ENCODE measurements at regions not wholly inside any gene's neighbourhood (a gene's known extent, or its start where the extent isn't known, plus 50 kb on each side); places are given as distances from the start of the nearest gene placed in this dataset.
"Not testable (repeated sequence)": the region's sequence is repeated elsewhere in the genome, so short reads cannot be mapped to it uniquely, and the experiment has no call there.

DNA sequence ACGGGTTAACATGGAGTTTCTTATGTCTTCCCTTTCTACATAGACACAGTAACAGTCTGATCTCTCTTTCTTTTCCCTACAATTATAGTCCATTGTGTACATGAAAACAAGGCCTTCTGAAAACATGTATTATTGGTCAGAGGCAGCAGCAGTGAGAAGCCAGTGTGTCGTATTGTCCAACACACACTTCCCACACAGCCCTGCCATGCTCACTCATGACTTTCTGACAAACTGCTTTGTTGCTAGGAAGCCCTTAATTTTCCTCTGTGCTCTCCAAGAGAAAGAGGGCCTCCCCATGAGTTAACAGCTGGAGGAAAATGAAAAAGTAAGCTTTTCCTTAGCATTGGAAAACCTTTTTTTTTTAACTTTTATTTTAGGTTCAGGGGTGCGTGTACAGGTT is 56.4 kb upstream of the N4BP3 start:
- FAIRE-seq, result no peak
- H3K4me1 ChIP-seq (ENCODE audit: control insufficient read depth, extremely low read depth, insufficient read depth, low read length), result no peaks in the 10 kb centered on the region
- no peaks in the 10 kb centered on the region for H3K36me3 ChIP-seq (ENCODE audit: control insufficient read depth in 2 of 2, extremely low read depth in 1 of 2, insufficient read depth in 2 of 2, low read length in 2 of 2)
- ChIA-PET CTCF (no interaction called here), POLR2A (no interaction called here)
- no peaks in the 10 kb centered on the region for H3K9me3 ChIP-seq (replicated peaks; ENCODE audit: control insufficient read depth, insufficient read depth, low read length)
- H3K4me2 ChIP-seq (ENCODE audit: insufficient read depth, low read length), result no peak overlapping the region
- peaks cover 0 to 3% of the 10 kb centered on the region in 2 experiments for H3K27me3 ChIP-seq (ENCODE audit: control insufficient read depth in 2 of 2, insufficient read depth in 2 of 2, low read length in 2 of 2)
- H3K9me1 ChIP-seq (replicated peaks; ENCODE audit: control insufficient read depth, extremely low read depth, insufficient read depth, low read length), result no peaks in the 10 kb centered on the region
- no TSS peak for BruUV-seq (replicated peaks)
- no peaks in the 10 kb centered on the region for H4K20me1 ChIP-seq (replicated peaks; ENCODE audit: control insufficient read depth, extremely low read depth, insufficient read depth, low read length)
- H3K4me3 ChIP-seq (replicated peaks in 1 of 3; ENCODE audit: insufficient read depth in 1 of 3, low read depth in 1 of 3, low read length in 3 of 3), result no peak overlapping the region
- no peak overlapping the region for H2AFZ ChIP-seq (ENCODE audit: low read depth, low read length)
- TF ChIP-seq FOS (IDR thresholded peaks at IDR 0.05; ENCODE audit: borderline replicate concordance, insufficient read depth, low read length), result no peak
- TF ChIP-seq JUN (IDR thresholded peaks at IDR 0.05; ENCODE audit: borderline replicate concordance, insufficient read depth, insufficient read length, low read depth), result no peak
- no peaks in the 10 kb centered on the region for H3K79me2 ChIP-seq (ENCODE audit: control insufficient read depth, insufficient read depth, low read length)
- dilution Hi-C loops (cut with MboI; ENCODE audit: extremely low pct_ligation_motif_present, low sequenced_read_pairs) (no loop called here), intact Hi-C loops (cut with micrococcal nuclease) (no loop called here)
- no peak for DNase-seq (ENCODE audit: low read depth, low spot score)
- H3K9ac ChIP-seq (replicated peaks; ENCODE audit: extremely low read depth, insufficient read depth, low read length), result no peak overlapping the region
- H3K27ac ChIP-seq (ENCODE audit: insufficient read depth, low read depth, low read length), result no peak overlapping the region

DNA sequence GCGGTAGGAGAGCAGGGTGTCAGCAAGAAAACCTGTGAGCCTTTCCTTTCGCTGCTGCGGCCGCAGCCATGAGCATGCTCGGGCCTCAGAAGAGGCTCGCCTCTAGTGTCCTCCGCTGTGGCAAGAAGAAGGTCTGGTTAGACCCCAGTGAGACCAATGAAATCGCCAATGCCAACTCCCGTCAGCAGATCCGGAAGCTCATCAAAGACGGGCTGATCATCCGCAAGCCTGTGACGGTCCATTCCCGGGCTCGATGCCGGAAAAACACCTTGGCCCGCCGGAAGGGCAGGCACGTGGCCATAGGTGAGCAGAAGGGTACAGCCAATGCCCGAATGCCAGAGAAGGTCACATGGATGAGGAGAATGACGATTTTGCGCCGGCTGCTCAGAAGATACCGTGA is 57.8 kb upstream of the N4BP3 start:
- BruUV-seq (replicated peaks); H3K36me3 ChIP-seq (ENCODE audit: control insufficient read depth in 2 of 2, extremely low read depth in 1 of 2, insufficient read depth in 2 of 2, low read length in 2 of 2); H2AFZ ChIP-seq (ENCODE audit: low read depth, low read length); H3K9ac ChIP-seq (replicated peaks; ENCODE audit: extremely low read depth, insufficient read depth, low read length); dilution Hi-C loops (cut with MboI; ENCODE audit: extremely low pct_ligation_motif_present, low sequenced_read_pairs); H3K4me2 ChIP-seq (ENCODE audit: insufficient read depth, low read length); H3K4me3 ChIP-seq (replicated peaks in 1 of 3; ENCODE audit: insufficient read depth in 1 of 3, low read depth in 1 of 3, low read length in 3 of 3); H3K27me3 ChIP-seq (ENCODE audit: control insufficient read depth in 2 of 2, insufficient read depth in 2 of 2, low read length in 2 of 2); DNase-seq (ENCODE audit: low read depth, low spot score); H3K27ac ChIP-seq (ENCODE audit: insufficient read depth, low read depth, low read length); POLR2A ChIA-PET; H4K20me1 ChIP-seq (replicated peaks; ENCODE audit: control insufficient read depth, extremely low read depth, insufficient read depth, low read length); CTCF ChIA-PET; H3K9me3 ChIP-seq (replicated peaks; ENCODE audit: control insufficient read depth, insufficient read depth, low read length); H3K4me1 ChIP-seq (ENCODE audit: control insufficient read depth, extremely low read depth, insufficient read depth, low read length); intact Hi-C loops (cut with micrococcal nuclease); H3K9me1 ChIP-seq (replicated peaks; ENCODE audit: control insufficient read depth, extremely low read depth, insufficient read depth, low read length); FAIRE-seq; H3K79me2 ChIP-seq (ENCODE audit: control insufficient read depth, insufficient read depth, low read length): not testable (repeated sequence)

DNA sequence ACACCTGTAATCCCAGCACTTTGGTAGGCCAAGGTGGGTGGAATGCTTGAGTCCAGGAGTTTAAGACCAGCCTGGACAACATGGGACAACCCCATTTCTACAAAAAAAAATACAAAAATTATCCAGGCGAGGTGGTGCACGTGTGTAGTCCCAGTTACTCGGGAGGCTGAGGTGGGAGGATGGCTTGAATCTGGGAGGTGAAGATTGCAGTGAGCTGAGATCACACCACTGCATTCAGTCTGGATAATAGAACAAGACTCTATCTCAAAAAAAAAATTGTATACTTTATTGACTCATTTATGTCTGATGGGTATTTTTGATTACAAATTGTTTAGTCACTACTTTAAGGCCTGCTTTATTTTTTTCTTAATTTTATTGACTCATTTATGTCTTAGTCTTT is 56.0 kb upstream of the PROP1 start:
- H3K9me3 ChIP-seq (replicated peaks; ENCODE audit: control insufficient read depth, insufficient read depth, low read length); dilution Hi-C loops (cut with MboI; ENCODE audit: extremely low pct_ligation_motif_present, low sequenced_read_pairs); H3K4me3 ChIP-seq (replicated peaks in 1 of 3; ENCODE audit: insufficient read depth in 1 of 3, low read depth in 1 of 3, low read length in 3 of 3); H3K4me1 ChIP-seq (ENCODE audit: control insufficient read depth, extremely low read depth, insufficient read depth, low read length); BruUV-seq (replicated peaks); H3K79me2 ChIP-seq (ENCODE audit: control insufficient read depth, insufficient read depth, low read length); H3K27me3 ChIP-seq (ENCODE audit: control insufficient read depth in 2 of 2, insufficient read depth in 2 of 2, low read length in 2 of 2); H3K9me1 ChIP-seq (replicated peaks; ENCODE audit: control insufficient read depth, extremely low read depth, insufficient read depth, low read length); H4K20me1 ChIP-seq (replicated peaks; ENCODE audit: control insufficient read depth, extremely low read depth, insufficient read depth, low read length); H2AFZ ChIP-seq (ENCODE audit: low read depth, low read length); H3K27ac ChIP-seq (ENCODE audit: insufficient read depth, low read depth, low read length); intact Hi-C loops (cut with micrococcal nuclease); FAIRE-seq; POLR2A ChIA-PET; H3K9ac ChIP-seq (replicated peaks; ENCODE audit: extremely low read depth, insufficient read depth, low read length); DNase-seq (ENCODE audit: low read depth, low spot score); H3K36me3 ChIP-seq (ENCODE audit: control insufficient read depth in 2 of 2, extremely low read depth in 1 of 2, insufficient read depth in 2 of 2, low read length in 2 of 2); H3K4me2 ChIP-seq (ENCODE audit: insufficient read depth, low read length); CTCF ChIA-PET: not testable (repeated sequence)

DNA sequence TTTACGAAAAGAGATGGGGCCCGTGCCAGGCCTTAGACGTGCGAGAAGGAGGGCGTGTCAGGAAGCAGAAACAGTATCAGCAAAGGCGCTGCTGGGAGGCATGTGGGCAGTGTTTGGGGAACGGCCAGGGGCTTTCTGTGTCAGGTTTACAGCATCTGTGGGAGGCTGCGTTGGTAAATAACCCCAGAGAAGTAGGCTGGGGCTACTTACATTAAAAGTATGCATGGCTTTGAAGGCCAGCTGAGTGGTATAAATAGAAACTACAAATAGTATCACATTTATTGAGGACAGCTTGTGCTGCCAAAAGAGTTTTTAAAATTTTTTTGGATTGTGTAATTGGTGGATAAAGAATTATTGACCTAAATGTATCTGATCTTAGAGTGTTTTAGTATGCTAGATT is 54.8 kb upstream of the PROP1 start:
- H4K20me1 ChIP-seq (replicated peaks; ENCODE audit: control insufficient read depth, extremely low read depth, insufficient read depth, low read length); H3K27ac ChIP-seq (ENCODE audit: insufficient read depth, low read depth, low read length); DNase-seq (ENCODE audit: low read depth, low spot score); FAIRE-seq; POLR2A ChIA-PET; intact Hi-C loops (cut with micrococcal nuclease); BruUV-seq (replicated peaks); H3K9ac ChIP-seq (replicated peaks; ENCODE audit: extremely low read depth, insufficient read depth, low read length); H2AFZ ChIP-seq (ENCODE audit: low read depth, low read length); dilution Hi-C loops (cut with MboI; ENCODE audit: extremely low pct_ligation_motif_present, low sequenced_read_pairs); H3K27me3 ChIP-seq (ENCODE audit: control insufficient read depth in 2 of 2, insufficient read depth in 2 of 2, low read length in 2 of 2); H3K9me3 ChIP-seq (replicated peaks; ENCODE audit: control insufficient read depth, insufficient read depth, low read length); H3K79me2 ChIP-seq (ENCODE audit: control insufficient read depth, insufficient read depth, low read length); H3K4me2 ChIP-seq (ENCODE audit: insufficient read depth, low read length); H3K4me1 ChIP-seq (ENCODE audit: control insufficient read depth, extremely low read depth, insufficient read depth, low read length); H3K4me3 ChIP-seq (replicated peaks in 1 of 3; ENCODE audit: insufficient read depth in 1 of 3, low read depth in 1 of 3, low read length in 3 of 3); H3K9me1 ChIP-seq (replicated peaks; ENCODE audit: control insufficient read depth, extremely low read depth, insufficient read depth, low read length); CTCF ChIA-PET; H3K36me3 ChIP-seq (ENCODE audit: control insufficient read depth in 2 of 2, extremely low read depth in 1 of 2, insufficient read depth in 2 of 2, low read length in 2 of 2): not testable (repeated sequence)
